GM23338 (cell line): ENCODE measurements at regions not wholly inside any gene's neighbourhood (a gene's known extent, or its start where the extent isn't known, plus 50 kb on each side); places are given as distances from the start of the nearest gene placed in this dataset.
"Not testable (repeated sequence)": the region's sequence is repeated elsewhere in the genome, so short reads cannot be mapped to it uniquely, and the experiment has no call there.

ENCODE experiments used
- EZH2 ChIP-seq: fragments of 200-600 bp; sonication (generic); IDR thresholded peaks from one replicate; pipeline ENCODE4 v1.8.0; 2017; ENCODE audit warnings: antibody characterized with exemption, mild to moderate bottlenecking, low read depth; ENCODE audit not compliant: unreplicated experiment
- EZH2phosphoT487 ChIP-seq: fragments of 200-600 bp; sonication (generic); IDR thresholded peaks from one replicate; pipeline ENCODE4 v1.8.1; 2018; ENCODE audit warnings: antibody characterized with exemption; ENCODE audit not compliant: unreplicated experiment
- NANOG ChIP-seq: IDR thresholded peaks from 2 replicates; pipeline ENCODE4 v1.6.1; 2016; ENCODE audit warnings: antibody characterized with exemption, borderline replicate concordance
- STAT1 ChIP-seq: IDR thresholded peaks from one replicate; pipeline ENCODE4 v1.6.1; 2016; ENCODE audit warnings: antibody characterized with exemption; ENCODE audit not compliant: unreplicated experiment
- TF ChIP-seq, protein P1 (sequence below), 2 experiments: fragments of 200-600 bp in 1 of 2; sonication (generic) in 1 of 2; conservative IDR thresholded peaks; 2 replicates each; pipeline versions ENCODE4 v1.5.1 to v1.6.1; 2016 to 2017; ENCODE audit warnings: antibody characterized with exemption in 2 of 2, low read depth in 2 of 2, mild to moderate bottlenecking in 2 of 2, moderate library complexity in 1 of 2
- TF ChIP-seq, protein P2 (sequence below): IDR thresholded peaks from one replicate; pipeline ENCODE4 v1.6.1; 2018; ENCODE audit warnings: antibody characterized with exemption; ENCODE audit not compliant: unreplicated experiment

DNA sequence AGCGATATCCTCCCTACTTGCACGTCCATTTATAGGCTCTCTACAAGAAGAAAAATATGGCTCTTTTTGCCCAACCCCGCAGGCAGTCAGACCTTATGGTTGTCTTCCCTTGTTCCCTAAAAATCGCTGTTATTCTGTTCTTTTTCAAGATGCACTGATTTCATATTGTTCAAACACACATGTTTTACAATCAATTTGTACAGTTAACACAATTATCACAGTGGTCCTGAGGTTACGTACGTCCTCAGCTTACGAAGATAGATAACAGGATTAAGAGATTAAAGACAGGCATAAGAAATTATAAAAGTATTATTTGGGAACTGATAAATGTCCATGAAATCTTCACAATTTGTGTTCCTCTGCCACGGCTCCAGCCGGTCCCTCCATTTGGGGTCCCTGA, 468.9 kb upstream of the PIK3R1 start:
- TF ChIP-seq, protein P1, sequence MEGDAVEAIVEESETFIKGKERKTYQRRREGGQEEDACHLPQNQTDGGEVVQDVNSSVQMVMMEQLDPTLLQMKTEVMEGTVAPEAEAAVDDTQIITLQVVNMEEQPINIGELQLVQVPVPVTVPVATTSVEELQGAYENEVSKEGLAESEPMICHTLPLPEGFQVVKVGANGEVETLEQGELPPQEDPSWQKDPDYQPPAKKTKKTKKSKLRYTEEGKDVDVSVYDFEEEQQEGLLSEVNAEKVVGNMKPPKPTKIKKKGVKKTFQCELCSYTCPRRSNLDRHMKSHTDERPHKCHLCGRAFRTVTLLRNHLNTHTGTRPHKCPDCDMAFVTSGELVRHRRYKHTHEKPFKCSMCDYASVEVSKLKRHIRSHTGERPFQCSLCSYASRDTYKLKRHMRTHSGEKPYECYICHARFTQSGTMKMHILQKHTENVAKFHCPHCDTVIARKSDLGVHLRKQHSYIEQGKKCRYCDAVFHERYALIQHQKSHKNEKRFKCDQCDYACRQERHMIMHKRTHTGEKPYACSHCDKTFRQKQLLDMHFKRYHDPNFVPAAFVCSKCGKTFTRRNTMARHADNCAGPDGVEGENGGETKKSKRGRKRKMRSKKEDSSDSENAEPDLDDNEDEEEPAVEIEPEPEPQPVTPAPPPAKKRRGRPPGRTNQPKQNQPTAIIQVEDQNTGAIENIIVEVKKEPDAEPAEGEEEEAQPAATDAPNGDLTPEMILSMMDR (conservative IDR thresholded peaks at IDR 0.05; ENCODE audit: low read depth in 2 of 2) = not testable (repeated sequence)
- TF ChIP-seq EZH2phosphoT487, STAT1, EZH2, NANOG: not testable (repeated sequence)
- TF ChIP-seq, protein P2, sequence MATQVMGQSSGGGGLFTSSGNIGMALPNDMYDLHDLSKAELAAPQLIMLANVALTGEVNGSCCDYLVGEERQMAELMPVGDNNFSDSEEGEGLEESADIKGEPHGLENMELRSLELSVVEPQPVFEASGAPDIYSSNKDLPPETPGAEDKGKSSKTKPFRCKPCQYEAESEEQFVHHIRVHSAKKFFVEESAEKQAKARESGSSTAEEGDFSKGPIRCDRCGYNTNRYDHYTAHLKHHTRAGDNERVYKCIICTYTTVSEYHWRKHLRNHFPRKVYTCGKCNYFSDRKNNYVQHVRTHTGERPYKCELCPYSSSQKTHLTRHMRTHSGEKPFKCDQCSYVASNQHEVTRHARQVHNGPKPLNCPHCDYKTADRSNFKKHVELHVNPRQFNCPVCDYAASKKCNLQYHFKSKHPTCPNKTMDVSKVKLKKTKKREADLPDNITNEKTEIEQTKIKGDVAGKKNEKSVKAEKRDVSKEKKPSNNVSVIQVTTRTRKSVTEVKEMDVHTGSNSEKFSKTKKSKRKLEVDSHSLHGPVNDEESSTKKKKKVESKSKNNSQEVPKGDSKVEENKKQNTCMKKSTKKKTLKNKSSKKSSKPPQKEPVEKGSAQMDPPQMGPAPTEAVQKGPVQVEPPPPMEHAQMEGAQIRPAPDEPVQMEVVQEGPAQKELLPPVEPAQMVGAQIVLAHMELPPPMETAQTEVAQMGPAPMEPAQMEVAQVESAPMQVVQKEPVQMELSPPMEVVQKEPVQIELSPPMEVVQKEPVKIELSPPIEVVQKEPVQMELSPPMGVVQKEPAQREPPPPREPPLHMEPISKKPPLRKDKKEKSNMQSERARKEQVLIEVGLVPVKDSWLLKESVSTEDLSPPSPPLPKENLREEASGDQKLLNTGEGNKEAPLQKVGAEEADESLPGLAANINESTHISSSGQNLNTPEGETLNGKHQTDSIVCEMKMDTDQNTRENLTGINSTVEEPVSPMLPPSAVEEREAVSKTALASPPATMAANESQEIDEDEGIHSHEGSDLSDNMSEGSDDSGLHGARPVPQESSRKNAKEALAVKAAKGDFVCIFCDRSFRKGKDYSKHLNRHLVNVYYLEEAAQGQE = not testable (repeated sequence)
